B cell (primary cell): ENCODE measurements at regions not wholly inside any gene's neighbourhood (a gene's known extent, or its start where the extent isn't known, plus 50 kb on each side); places are given as distances from the start of the nearest gene placed in this dataset.
"Not testable (repeated sequence)": the region's sequence is repeated elsewhere in the genome, so short reads cannot be mapped to it uniquely, and the experiment has no call there.

Source experiments
- ATAC-seq: fragments of 200-7000 bp; cut with Tn5 transposase; one replicate; pipeline ENCODE4 v1.10.0; 2021; ENCODE audit warnings: low read depth, mild to moderate bottlenecking, moderate number of reproducible peaks, moderate library complexity
- CTCF ChIA-PET: fragments of 350-600 bp; sonication (Branson Sonifier 250); formaldehyde crosslinking; loops from one replicate; lab custom pipeline; 2021; ENCODE audit warnings: antibody characterized with exemption, inconsistent platforms; lab: Charles Lee
- POLR2A ChIA-PET: fragments of 350-600 bp; sonication (Branson Sonifier 250); formaldehyde crosslinking; loops from one replicate; lab custom pipeline; 2021; ENCODE audit warnings: antibody characterized with exemption; lab: Charles Lee
- DNase-seq: peaks from one replicate; pipeline ENCODE4 v3.0.0; 2013
- H2AFZ ChIP-seq: 2 replicates; pipeline ENCODE4 v1.6.1; 2012; ENCODE audit warnings: mild to moderate bottlenecking, low read depth, low read length; ENCODE audit not compliant: insufficient read depth, poor library complexity, severe bottlenecking
- H3K27ac ChIP-seq, 2 donors: 1 replicate in 1 of 2; 2 replicates in 1 of 2; pipeline ENCODE4 v1.5.1; 2012 to 2013; ENCODE audit warnings: low read length in 2 of 2, mild to moderate bottlenecking in 2 of 2, moderate library complexity in 1 of 2
- H3K27me3 ChIP-seq, 4 experiments: fragments of 200-600 bp in 1 of 4; sonication (generic) in 1 of 4; replicated peaks in 1 of 4; 1 replicate in 2 of 4; 2 replicates in 2 of 4; pipeline versions ENCODE4 v1.6.1 to v1.7.0; 2013 to 2016; ENCODE audit warnings: low read length in 3 of 4, mild to moderate bottlenecking in 2 of 4, mixed read lengths in 1 of 4, moderate library complexity in 1 of 4; ENCODE audit not compliant: insufficient read depth in 4 of 4, control insufficient read depth in 3 of 4; ENCODE audit errors: control extremely low read depth in 1 of 4
- H3K36me3 ChIP-seq, 2 experiments: replicated peaks in 1 of 2; 1 replicate in 1 of 2; 2 replicates in 1 of 2; pipeline versions ENCODE4 v1.6.1 to v1.7.1; 2013; ENCODE audit warnings: low read length in 1 of 2; ENCODE audit not compliant: insufficient read depth in 2 of 2, control insufficient read depth in 1 of 2; ENCODE audit errors: control extremely low read depth in 1 of 2, extremely low read depth in 1 of 2
- H3K4me1 ChIP-seq, 2 donors: fragments of 200-600 bp in 1 of 2; sonication (generic) in 1 of 2; 1 replicate in 1 of 2; 2 replicates in 1 of 2; pipeline versions ENCODE4 v1.5.1 to v1.6.1; 2013 to 2017; ENCODE audit warnings: low read length in 2 of 2; ENCODE audit not compliant: control insufficient read depth in 2 of 2, insufficient read depth in 2 of 2
- H3K4me2 ChIP-seq: replicated peaks from 2 replicates; pipeline ENCODE3; 2012; ENCODE audit warnings: mild to moderate bottlenecking, low read depth, low read length; ENCODE audit not compliant: poor library complexity, severe bottlenecking
- H3K4me3 ChIP-seq, 5 experiments: fragments of 200-600 bp in 1 of 5; sonication (generic) in 1 of 5; 1 replicate in 3 of 5; 2 replicates in 2 of 5; pipeline versions ENCODE4 v1.5.1 to v1.7.0; 2011 to 2016; ENCODE audit warnings: low read length in 4 of 5, mild to moderate bottlenecking in 4 of 5, low read depth in 2 of 5, control low read depth in 1 of 5, moderate library complexity in 1 of 5; ENCODE audit not compliant: insufficient read depth in 1 of 5; ENCODE audit errors: control extremely low read depth in 1 of 5, extremely low read depth in 1 of 5
- H3K79me2 ChIP-seq: fragments of 200-600 bp; sonication (generic); one replicate; pipeline ENCODE4 v1.6.0; 2016; ENCODE audit warnings: low read length; ENCODE audit not compliant: control insufficient read depth, insufficient read depth
- H3K9ac ChIP-seq: fragments of 200-600 bp; sonication (generic); 2 replicates; pipeline ENCODE4 v1.6.1; 2017; ENCODE audit warnings: mild to moderate bottlenecking, low read length, moderate library complexity
- H3K9me3 ChIP-seq, 3 donors: one replicate each; pipeline versions ENCODE4 v1.6.1 to v1.7.1; 2013; ENCODE audit warnings: low read length in 2 of 3; ENCODE audit not compliant: control insufficient read depth in 2 of 3, insufficient read depth in 1 of 3; ENCODE audit errors: control extremely low read depth in 1 of 3
- H4K20me1 ChIP-seq: 2 replicates; pipeline ENCODE4 v1.6.0; 2012; ENCODE audit warnings: mild to moderate bottlenecking, low read length; ENCODE audit not compliant: insufficient read depth, control insufficient read depth, poor library complexity, severe bottlenecking
- H3K27ac Mint-ChIP-seq: one replicate; pipeline ENCODE4 v1.8.0; 2021; ENCODE audit warnings: mixed read lengths
- H3K27me3 Mint-ChIP-seq: one replicate; pipeline ENCODE4 v1.8.0; 2021; ENCODE audit warnings: mixed read lengths
- H3K4me1 Mint-ChIP-seq: one replicate; pipeline ENCODE4 v1.8.0; 2021; ENCODE audit warnings: mixed read lengths
- H3K4me3 Mint-ChIP-seq: one replicate; pipeline ENCODE4 v1.8.0; 2021; ENCODE audit warnings: mixed read lengths
- H3K9me3 Mint-ChIP-seq: one replicate; pipeline ENCODE4 v1.8.0; 2022; ENCODE audit warnings: mixed read lengths; ENCODE audit not compliant: insufficient read depth
- CTCF ChIP-seq: fragments of 200-600 bp; IDR thresholded peaks from one replicate; pipeline ENCODE4 v1.8.0; 2022; ENCODE audit warnings: antibody characterized with exemption, mild to moderate bottlenecking
- EZH2 ChIP-seq: IDR thresholded peaks from 2 replicates; pipeline ENCODE4 v1.6.1; 2012; ENCODE audit warnings: borderline replicate concordance, low read depth, mild to moderate bottlenecking, moderate library complexity, low read length; ENCODE audit not compliant: insufficient read depth, poor library complexity, severe bottlenecking
- WGBS: methylation state at CpG from one replicate; pipeline ENCODE4 v1.1.5; 2013; ENCODE audit warnings: missing lambda C conversion rate; ENCODE audit not compliant: insufficient coverage; 5-methylcytosine and 5-hydroxymethylcytosine counted together
- intact Hi-C: fragments of 100-400 bp; cut with micrococcal nuclease; formaldehyde crosslinking; loops from one replicate; pipeline ENCODE4 v1.10.0; 2022

GRCh38 chr16:86737083-86737482, 158.7 kb downstream of the FOXL1 start:
- intact Hi-C loops, result no loop called here
- Histone ChIP-seq H2AFZ (no peak overlapping the region), H3K4me1 (no peaks in the 10 kb centered on the region), H3K79me2 (no peaks in the 10 kb centered on the region), H3K27me3 (peaks cover 0 to 15% (median 3%) of the 10 kb centered on the region in 4 experiments), H3K9me3 (no peaks in the 10 kb centered on the region), H4K20me1 (no peaks in the 10 kb centered on the region), H3K36me3 (no peaks in the 10 kb centered on the region), H3K4me3 (no peak overlapping the region), H3K4me2 (no peak overlapping the region), H3K27ac (no peak overlapping the region), H3K9ac (no peak overlapping the region)
- no peak overlapping the region for H3K4me3 Mint-ChIP-seq
- ATAC-seq, result no peak
- no peak overlapping the region for H3K27ac Mint-ChIP-seq
- TF ChIP-seq CTCF (no peak), EZH2 (no peak)
- no peaks in the 10 kb centered on the region for H3K9me3 Mint-ChIP-seq
- peaks cover 4% of the 10 kb centered on the region for H3K4me1 Mint-ChIP-seq
- ChIA-PET CTCF (no interaction called here), POLR2A (no interaction called here)
- peaks cover 42% of the 10 kb centered on the region for H3K27me3 Mint-ChIP-seq
- 87% methylated on average over 5 of the region's 7 CpGs for WGBS
- DNase-seq, result no peak

DNA sequence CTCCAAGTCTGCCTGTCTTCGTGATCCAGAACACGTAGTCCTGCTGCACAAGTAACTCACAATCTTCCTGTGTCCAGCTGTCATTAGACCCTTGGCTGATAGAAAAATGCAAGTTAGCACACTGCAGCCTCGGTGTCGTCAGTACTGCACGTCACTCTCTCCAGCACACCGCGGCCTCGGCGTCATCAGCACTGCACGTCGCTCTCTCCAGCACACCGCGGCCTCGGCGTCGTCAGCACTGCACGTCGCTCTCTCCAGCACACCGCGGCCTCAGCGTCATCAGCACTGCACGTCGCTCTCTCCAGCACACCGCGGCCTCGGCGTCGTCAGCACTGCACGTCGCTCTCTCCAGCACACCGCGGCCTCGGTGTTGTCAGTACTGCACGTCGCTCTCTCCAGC, 160.0 kb downstream of the FOXL1 start:
- H3K27ac ChIP-seq, H3K4me3 ChIP-seq, H3K79me2 ChIP-seq, H3K9me3 ChIP-seq, H3K4me3 Mint-ChIP-seq, H4K20me1 ChIP-seq, POLR2A ChIA-PET, H3K4me2 ChIP-seq, H3K36me3 ChIP-seq, ATAC-seq, H3K4me1 Mint-ChIP-seq, DNase-seq, H2AFZ ChIP-seq, H3K9me3 Mint-ChIP-seq, H3K27ac Mint-ChIP-seq, H3K4me1 ChIP-seq, H3K9ac ChIP-seq, intact Hi-C loops, CTCF ChIA-PET: not testable (repeated sequence)
- H3K27me3 ChIP-seq, result peaks cover 0 to 15% (median 3%) of the 10 kb centered on the region in 4 experiments
- H3K27me3 Mint-ChIP-seq, result peaks cover 41% of the 10 kb centered on the region
- 84% methylated on average over 15 of the region's 35 CpGs for WGBS
